ENCODE measurements at regions not wholly inside any gene's neighbourhood (a gene's known extent, or its start where the extent isn't known, plus 50 kb on each side); places are given as distances from the start of the nearest gene placed in this dataset.

DNA sequence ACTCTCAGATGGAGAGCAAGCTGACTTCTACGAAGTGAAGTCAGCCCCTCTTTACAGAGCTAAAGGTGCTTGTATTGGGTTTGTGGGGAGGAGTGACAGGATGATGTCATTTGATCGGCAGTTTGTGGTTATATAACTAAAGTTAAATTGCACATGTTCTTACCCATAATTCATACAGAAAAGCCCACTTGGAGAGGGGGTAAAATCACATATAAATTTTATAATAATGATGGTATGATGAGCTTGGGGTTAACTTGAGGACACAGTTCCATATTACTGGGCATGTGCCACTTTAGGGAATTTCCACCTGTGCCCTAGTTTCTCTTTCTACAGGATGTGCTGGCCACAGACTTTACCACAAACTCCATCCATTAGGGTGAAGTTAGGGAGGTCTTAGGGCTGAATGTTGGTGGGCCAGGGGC lies 1178.6 kb upstream of the CDH9 start:
- H2BK15ac ChIP-seq (ENCODE audit: low read depth, low read length) = no peak overlapping the region
- WGBS (ENCODE audit: extremely low coverage, insufficient read length, low lambda C conversion rate) = no CpG with 5 or more reads among the region's 2 CpGs
- no peak for TF ChIP-seq CTCF (conservative IDR thresholded peaks at IDR 0.05)

More for the DNA sequence above, 1178.6 kb upstream of the CDH9 start:
- H2AFZ ChIP-seq (ENCODE audit: low read length) = no peak overlapping the region
- no peaks in the 10 kb centered on the region for H3K79me2 ChIP-seq (ENCODE audit: insufficient read depth, low read length)
- H2BK12ac ChIP-seq (ENCODE audit: insufficient read length, low read depth, low read length) = no peak overlapping the region
- H3K9me3 ChIP-seq (ENCODE audit: control insufficient read depth, low read depth, low read length) = no peaks in the 10 kb centered on the region
- DNase-seq = no peak
- no peak overlapping the region for H2BK5ac ChIP-seq (ENCODE audit: insufficient read length, low read length)
- Mint-ChIP-seq H3K9me3 (peaks cover 3% of the 10 kb centered on the region in 2 experiments; a peak in 3 of 5 replicates), H3K27me3 (ENCODE audit: low read depth) (no peaks in the 10 kb centered on the region), H3K4me3 (no peak overlapping the region), H3K36me3 (ENCODE audit: insufficient read depth in 1 of 3, low read depth in 3 of 3) (no peaks in the 10 kb centered on the region), H3K4me1 (no peaks in the 10 kb centered on the region), H3K27ac (no peak overlapping the region)
- H3K4me2 ChIP-seq (ENCODE audit: insufficient read depth, insufficient read length, low read length) = no peak overlapping the region
- no peak overlapping the region for H3K27ac ChIP-seq (ENCODE audit: insufficient read length, low read depth, low read length)
- no peak overlapping the region for H4K8ac ChIP-seq (replicated peaks; ENCODE audit: insufficient read length, low read depth, low read length)
- no peaks in the 10 kb centered on the region for H4K20me1 ChIP-seq (ENCODE audit: control insufficient read depth, insufficient read depth, insufficient read length)
- no peak overlapping the region for H2BK20ac ChIP-seq (ENCODE audit: low read depth, low read length, poor library complexity, severe bottlenecking)
- H3K23me2 ChIP-seq (ENCODE audit: insufficient read length, low read depth, low read length, poor library complexity, severe bottlenecking) = no peaks in the 10 kb centered on the region
- H3T11ph ChIP-seq (ENCODE audit: low read length) = no peak overlapping the region
- no peak overlapping the region for H4K5ac ChIP-seq (ENCODE audit: insufficient read length, low read depth, low read length)
- no peaks in the 10 kb centered on the region for H3K4me1 ChIP-seq (ENCODE audit: insufficient read depth, low read length)
- H3K27me3 ChIP-seq (ENCODE audit: insufficient read depth, low read length) = no peaks in the 10 kb centered on the region
- H2AK5ac ChIP-seq (ENCODE audit: insufficient read length, low read length) = no peak overlapping the region
- H3K9ac ChIP-seq (ENCODE audit: extremely low read depth, insufficient read length, low read length) = no peak overlapping the region
- H3K18ac ChIP-seq (ENCODE audit: insufficient read length, low read depth, low read length) = no peak overlapping the region
- H3K4ac ChIP-seq (ENCODE audit: low read depth, low read length) = no peak overlapping the region
- no peak overlapping the region for H3K14ac ChIP-seq (ENCODE audit: insufficient read depth, low read length)
- no peak overlapping the region for H4K91ac ChIP-seq (ENCODE audit: insufficient read length, low read depth, low read length)
- H3K56ac ChIP-seq (ENCODE audit: insufficient read length, low read depth, low read length) = no peak overlapping the region
- H3K23ac ChIP-seq (ENCODE audit: insufficient read length, low read depth, low read length) = no peak overlapping the region
- H2BK120ac ChIP-seq (ENCODE audit: low read depth, low read length, poor library complexity, severe bottlenecking) = no peak overlapping the region
- no peaks in the 10 kb centered on the region for H3K79me1 ChIP-seq (ENCODE audit: insufficient read depth, low read depth, low read length, poor library complexity, severe bottlenecking)

Data from H9 (cell line).